GM20000 (cell line): ENCODE measurements at regions not wholly inside any gene's neighbourhood (a gene's known extent, or its start where the extent isn't known, plus 50 kb on each side); places are given as distances from the start of the nearest gene placed in this dataset.

Source experiments
- DNase-seq: peaks from one replicate; pipeline ENCODE4 v3.0.0; 2012; ENCODE audit warnings: low spot score
- TF ChIP-seq, protein P1 (sequence below): IDR thresholded peaks from 2 replicates; pipeline ENCODE4 v1.5.1; 2012; ENCODE audit warnings: mild to moderate bottlenecking, control low read depth; ENCODE audit errors: extremely low read depth, missing control alignments

DNA sequence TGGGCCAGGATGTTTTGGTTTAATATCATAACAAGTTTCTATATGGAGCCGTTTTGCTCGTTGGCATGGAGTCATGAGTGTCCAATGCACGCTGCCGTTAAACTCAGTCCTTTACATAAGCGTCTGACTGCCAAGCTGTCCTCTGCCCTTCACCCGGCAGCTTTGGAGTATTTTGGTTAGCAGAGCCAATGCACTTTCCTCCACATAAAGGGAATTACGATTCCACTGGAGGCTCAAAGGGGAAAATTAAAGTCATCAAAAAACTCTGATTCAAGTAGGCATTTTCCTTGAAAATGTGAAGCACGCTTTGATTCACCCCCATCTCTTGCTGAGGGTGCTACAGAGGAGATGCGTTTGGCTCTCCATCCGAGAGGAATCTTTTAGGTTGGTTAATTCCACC is 144.4 kb upstream of the ARGLU1 start:
- DNase-seq: no peak
- TF ChIP-seq, protein P1, sequence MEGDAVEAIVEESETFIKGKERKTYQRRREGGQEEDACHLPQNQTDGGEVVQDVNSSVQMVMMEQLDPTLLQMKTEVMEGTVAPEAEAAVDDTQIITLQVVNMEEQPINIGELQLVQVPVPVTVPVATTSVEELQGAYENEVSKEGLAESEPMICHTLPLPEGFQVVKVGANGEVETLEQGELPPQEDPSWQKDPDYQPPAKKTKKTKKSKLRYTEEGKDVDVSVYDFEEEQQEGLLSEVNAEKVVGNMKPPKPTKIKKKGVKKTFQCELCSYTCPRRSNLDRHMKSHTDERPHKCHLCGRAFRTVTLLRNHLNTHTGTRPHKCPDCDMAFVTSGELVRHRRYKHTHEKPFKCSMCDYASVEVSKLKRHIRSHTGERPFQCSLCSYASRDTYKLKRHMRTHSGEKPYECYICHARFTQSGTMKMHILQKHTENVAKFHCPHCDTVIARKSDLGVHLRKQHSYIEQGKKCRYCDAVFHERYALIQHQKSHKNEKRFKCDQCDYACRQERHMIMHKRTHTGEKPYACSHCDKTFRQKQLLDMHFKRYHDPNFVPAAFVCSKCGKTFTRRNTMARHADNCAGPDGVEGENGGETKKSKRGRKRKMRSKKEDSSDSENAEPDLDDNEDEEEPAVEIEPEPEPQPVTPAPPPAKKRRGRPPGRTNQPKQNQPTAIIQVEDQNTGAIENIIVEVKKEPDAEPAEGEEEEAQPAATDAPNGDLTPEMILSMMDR: no peak

DNA sequence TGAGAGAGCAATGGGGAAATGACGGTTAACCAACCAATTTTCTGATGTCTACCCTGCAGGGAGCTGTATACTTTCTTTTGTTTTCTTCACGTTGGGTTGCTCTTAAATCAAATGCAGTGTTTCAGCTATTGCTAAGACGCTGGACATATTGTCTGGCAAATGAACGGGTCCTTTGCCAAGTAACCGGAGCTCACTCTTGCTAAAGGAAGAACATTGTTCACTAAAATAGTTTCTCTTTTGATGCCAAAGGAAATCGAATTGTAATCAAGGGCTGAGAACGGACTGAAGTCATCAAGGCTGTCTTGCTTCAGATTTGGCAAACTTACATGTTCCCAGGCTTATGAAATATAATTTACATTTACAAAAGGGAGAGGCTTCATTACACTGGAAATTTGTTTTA is 142.3 kb upstream of the ARGLU1 start:
- TF ChIP-seq, protein P1: no peak
- DNase-seq: no peak

DNA sequence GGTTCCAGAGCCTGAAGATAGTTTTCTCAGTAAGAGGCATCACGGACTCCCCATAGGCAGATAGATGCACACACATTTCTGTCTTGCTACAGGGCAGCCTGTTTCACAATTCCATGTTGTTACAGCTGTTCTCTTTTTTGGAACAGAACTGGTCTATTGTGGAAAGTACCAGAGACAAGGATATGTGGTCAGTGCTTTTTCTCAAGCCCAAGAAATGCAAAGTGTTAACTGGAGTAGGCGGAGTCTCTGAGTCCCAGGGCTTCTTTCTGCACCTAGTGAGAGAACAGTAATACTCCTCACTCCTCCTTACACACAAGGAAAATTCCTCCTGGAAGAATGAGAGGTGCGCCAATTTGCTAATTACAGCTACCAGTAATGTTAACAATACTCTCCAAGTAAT is 141.6 kb upstream of the ARGLU1 start:
- no peak for DNase-seq

DNA sequence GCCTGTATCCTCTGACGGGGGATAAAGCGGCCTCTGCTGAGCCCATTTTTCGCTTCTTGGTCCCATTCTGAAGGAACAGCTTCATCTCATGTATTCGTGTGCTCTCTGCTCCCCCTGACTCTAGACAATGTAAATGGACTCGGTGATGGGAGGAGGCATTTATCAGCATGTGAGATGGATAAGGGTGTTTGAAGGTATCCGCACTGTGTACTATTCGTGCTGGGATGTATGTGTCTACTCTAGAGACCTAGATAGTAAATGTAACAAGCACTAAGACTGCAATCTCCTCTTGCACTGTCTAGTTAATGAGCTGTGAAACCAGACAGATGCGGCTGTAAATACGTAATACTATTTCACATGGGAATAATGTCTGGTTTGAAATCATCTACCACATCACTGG is 134.6 kb upstream of the ARGLU1 start:
- TF ChIP-seq, protein P1: no peak
- DNase-seq: no peak

More for the DNA sequence above, 141.6 kb upstream of the ARGLU1 start:
- TF ChIP-seq, protein P1: no peak

DNA sequence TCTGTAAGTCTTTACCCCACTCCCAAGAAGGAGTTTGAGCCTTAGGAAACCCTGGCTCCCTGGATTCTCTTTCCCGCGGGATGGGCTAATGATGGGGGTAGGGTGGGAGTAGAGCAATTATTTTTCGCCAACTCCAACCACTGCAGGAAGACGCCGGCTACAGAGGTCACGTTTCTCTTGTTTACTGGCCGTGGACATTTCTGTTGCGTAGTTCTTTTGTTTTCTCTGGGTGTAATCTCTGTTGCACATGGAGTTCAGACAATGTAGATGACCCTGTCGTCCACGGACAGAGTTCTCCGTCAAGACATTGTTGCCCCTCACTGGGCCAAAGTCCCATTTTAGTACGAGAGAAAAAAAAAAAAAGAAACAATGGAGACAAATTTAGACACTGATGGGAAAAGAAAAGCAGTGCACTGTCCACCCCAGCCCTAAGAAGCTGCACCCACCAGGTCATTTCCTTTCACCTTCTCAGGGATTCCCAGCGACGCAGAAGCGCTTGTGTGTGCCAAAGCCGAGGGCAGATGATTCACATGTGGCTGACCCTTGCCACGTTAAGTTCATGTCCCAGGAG is 133.9 kb upstream of the ARGLU1 start:
- no peak for DNase-seq
- TF ChIP-seq, protein P1: no peak

DNA sequence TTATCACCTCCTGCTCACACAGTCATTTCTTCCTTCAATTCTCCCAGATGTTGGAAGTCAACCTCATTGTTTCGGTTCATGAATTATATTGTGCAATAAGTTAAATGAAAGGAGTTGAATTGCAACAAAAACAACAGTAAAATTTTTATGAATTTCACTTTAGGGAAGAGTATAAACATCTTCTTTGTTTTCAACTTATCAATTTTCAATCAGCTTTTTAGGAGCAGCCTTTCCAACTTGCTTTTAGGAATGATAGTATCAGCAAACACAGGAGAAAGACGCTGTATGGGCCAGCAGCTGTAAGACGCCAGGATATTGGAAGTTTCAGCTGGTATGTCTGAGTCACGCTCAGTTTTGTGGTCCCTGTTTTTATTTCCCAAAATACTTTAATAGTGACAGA is 132.5 kb upstream of the ARGLU1 start:
- TF ChIP-seq, protein P1: no peak
- no peak for DNase-seq

DNA sequence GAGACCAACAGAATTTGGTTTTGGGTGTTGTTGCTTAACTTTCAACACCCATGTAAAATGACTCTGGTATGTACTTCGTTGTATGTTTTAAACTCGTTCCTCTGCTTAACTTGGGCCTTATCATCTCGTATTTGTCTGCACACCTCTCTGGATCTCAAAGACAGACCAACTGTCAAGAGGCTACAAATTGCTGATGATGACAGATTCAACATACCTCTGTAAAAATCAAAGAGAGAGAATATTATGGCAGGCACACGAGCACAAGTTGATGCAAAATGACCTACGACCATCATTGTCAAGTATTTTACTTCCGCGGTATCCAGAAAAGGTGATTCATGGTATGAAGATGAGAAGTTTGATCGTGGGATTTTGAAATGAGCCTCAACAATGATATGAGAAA is 132.1 kb upstream of the ARGLU1 start:
- no peak for DNase-seq
- TF ChIP-seq, protein P1: no peak

DNA sequence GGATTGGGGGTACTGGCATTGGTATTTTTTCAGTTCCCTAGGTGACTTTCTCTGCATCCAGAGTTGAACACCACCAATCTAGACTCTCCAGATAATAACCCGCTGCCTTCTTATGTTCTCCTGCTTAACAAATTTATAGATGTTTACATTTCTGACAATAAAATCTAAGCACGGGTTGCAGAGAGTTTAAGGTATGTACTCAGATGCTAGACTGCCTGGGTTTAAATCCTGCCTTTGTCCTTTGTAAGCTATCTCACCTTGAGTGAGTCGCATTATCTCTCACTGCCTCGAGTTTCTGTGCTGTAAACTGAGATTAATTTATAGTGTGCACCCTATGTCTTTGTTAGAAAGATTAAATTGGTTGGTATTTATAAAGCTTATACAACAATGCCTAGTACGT is 131.4 kb upstream of the ARGLU1 start:
- TF ChIP-seq, protein P1: no peak
- no peak for DNase-seq
